B cell (primary cell): ENCODE measurements at regions not wholly inside any gene's neighbourhood (a gene's known extent, or its start where the extent isn't known, plus 50 kb on each side); places are given as distances from the start of the nearest gene placed in this dataset.

Experiments used
- ATAC-seq: fragments of 200-7000 bp; cut with Tn5 transposase; one replicate; pipeline ENCODE4 v1.10.0; 2021; ENCODE audit warnings: low read depth, mild to moderate bottlenecking, moderate number of reproducible peaks, moderate library complexity
- CTCF ChIA-PET: fragments of 350-600 bp; sonication (Branson Sonifier 250); formaldehyde crosslinking; loops from one replicate; lab custom pipeline; 2021; ENCODE audit warnings: antibody characterized with exemption, inconsistent platforms; lab: Charles Lee
- POLR2A ChIA-PET: fragments of 350-600 bp; sonication (Branson Sonifier 250); formaldehyde crosslinking; loops from one replicate; lab custom pipeline; 2021; ENCODE audit warnings: antibody characterized with exemption; lab: Charles Lee
- DNase-seq: peaks from one replicate; pipeline ENCODE4 v3.0.0; 2013
- H2AFZ ChIP-seq: 2 replicates; pipeline ENCODE4 v1.6.1; 2012; ENCODE audit warnings: mild to moderate bottlenecking, low read depth, low read length; ENCODE audit not compliant: insufficient read depth, poor library complexity, severe bottlenecking
- H3K27ac ChIP-seq, 2 donors: 1 replicate in 1 of 2; 2 replicates in 1 of 2; pipeline ENCODE4 v1.5.1; 2012 to 2013; ENCODE audit warnings: low read length in 2 of 2, mild to moderate bottlenecking in 2 of 2, moderate library complexity in 1 of 2
- H3K27me3 ChIP-seq, 4 experiments: fragments of 200-600 bp in 1 of 4; sonication (generic) in 1 of 4; replicated peaks in 1 of 4; 1 replicate in 2 of 4; 2 replicates in 2 of 4; pipeline versions ENCODE4 v1.6.1 to v1.7.0; 2013 to 2016; ENCODE audit warnings: low read length in 3 of 4, mild to moderate bottlenecking in 2 of 4, mixed read lengths in 1 of 4, moderate library complexity in 1 of 4; ENCODE audit not compliant: insufficient read depth in 4 of 4, control insufficient read depth in 3 of 4; ENCODE audit errors: control extremely low read depth in 1 of 4
- H3K36me3 ChIP-seq, 2 experiments: replicated peaks in 1 of 2; 1 replicate in 1 of 2; 2 replicates in 1 of 2; pipeline versions ENCODE4 v1.6.1 to v1.7.1; 2013; ENCODE audit warnings: low read length in 1 of 2; ENCODE audit not compliant: insufficient read depth in 2 of 2, control insufficient read depth in 1 of 2; ENCODE audit errors: control extremely low read depth in 1 of 2, extremely low read depth in 1 of 2
- H3K4me1 ChIP-seq, 2 donors: fragments of 200-600 bp in 1 of 2; sonication (generic) in 1 of 2; 1 replicate in 1 of 2; 2 replicates in 1 of 2; pipeline versions ENCODE4 v1.5.1 to v1.6.1; 2013 to 2017; ENCODE audit warnings: low read length in 2 of 2; ENCODE audit not compliant: control insufficient read depth in 2 of 2, insufficient read depth in 2 of 2
- H3K4me2 ChIP-seq: replicated peaks from 2 replicates; pipeline ENCODE3; 2012; ENCODE audit warnings: mild to moderate bottlenecking, low read depth, low read length; ENCODE audit not compliant: poor library complexity, severe bottlenecking
- H3K4me3 ChIP-seq, 5 experiments: fragments of 200-600 bp in 1 of 5; sonication (generic) in 1 of 5; 1 replicate in 3 of 5; 2 replicates in 2 of 5; pipeline versions ENCODE4 v1.5.1 to v1.7.0; 2011 to 2016; ENCODE audit warnings: low read length in 4 of 5, mild to moderate bottlenecking in 4 of 5, low read depth in 2 of 5, control low read depth in 1 of 5, moderate library complexity in 1 of 5; ENCODE audit not compliant: insufficient read depth in 1 of 5; ENCODE audit errors: control extremely low read depth in 1 of 5, extremely low read depth in 1 of 5
- H3K79me2 ChIP-seq: fragments of 200-600 bp; sonication (generic); one replicate; pipeline ENCODE4 v1.6.0; 2016; ENCODE audit warnings: low read length; ENCODE audit not compliant: control insufficient read depth, insufficient read depth
- H3K9ac ChIP-seq: fragments of 200-600 bp; sonication (generic); 2 replicates; pipeline ENCODE4 v1.6.1; 2017; ENCODE audit warnings: mild to moderate bottlenecking, low read length, moderate library complexity
- H3K9me3 ChIP-seq, 3 donors: one replicate each; pipeline versions ENCODE4 v1.6.1 to v1.7.1; 2013; ENCODE audit warnings: low read length in 2 of 3; ENCODE audit not compliant: control insufficient read depth in 2 of 3, insufficient read depth in 1 of 3; ENCODE audit errors: control extremely low read depth in 1 of 3
- H4K20me1 ChIP-seq: 2 replicates; pipeline ENCODE4 v1.6.0; 2012; ENCODE audit warnings: mild to moderate bottlenecking, low read length; ENCODE audit not compliant: insufficient read depth, control insufficient read depth, poor library complexity, severe bottlenecking
- H3K27ac Mint-ChIP-seq: one replicate; pipeline ENCODE4 v1.8.0; 2021; ENCODE audit warnings: mixed read lengths
- H3K27me3 Mint-ChIP-seq: one replicate; pipeline ENCODE4 v1.8.0; 2021; ENCODE audit warnings: mixed read lengths
- H3K4me1 Mint-ChIP-seq: one replicate; pipeline ENCODE4 v1.8.0; 2021; ENCODE audit warnings: mixed read lengths
- H3K4me3 Mint-ChIP-seq: one replicate; pipeline ENCODE4 v1.8.0; 2021; ENCODE audit warnings: mixed read lengths
- H3K9me3 Mint-ChIP-seq: one replicate; pipeline ENCODE4 v1.8.0; 2022; ENCODE audit warnings: mixed read lengths; ENCODE audit not compliant: insufficient read depth
- CTCF ChIP-seq: fragments of 200-600 bp; IDR thresholded peaks from one replicate; pipeline ENCODE4 v1.8.0; 2022; ENCODE audit warnings: antibody characterized with exemption, mild to moderate bottlenecking
- EZH2 ChIP-seq: IDR thresholded peaks from 2 replicates; pipeline ENCODE4 v1.6.1; 2012; ENCODE audit warnings: borderline replicate concordance, low read depth, mild to moderate bottlenecking, moderate library complexity, low read length; ENCODE audit not compliant: insufficient read depth, poor library complexity, severe bottlenecking
- WGBS: methylation state at CpG from one replicate; pipeline ENCODE4 v1.1.5; 2013; ENCODE audit warnings: missing lambda C conversion rate; ENCODE audit not compliant: insufficient coverage; 5-methylcytosine and 5-hydroxymethylcytosine counted together
- intact Hi-C: fragments of 100-400 bp; cut with micrococcal nuclease; formaldehyde crosslinking; loops from one replicate; pipeline ENCODE4 v1.10.0; 2022

GRCh38 chr10:113426181-113426877 is 126.5 kb upstream of the HABP2 start:
- peaks cover 4% of the 10 kb centered on the region for H3K9me3 Mint-ChIP-seq
- H3K4me1 ChIP-seq: no peaks in the 10 kb centered on the region
- H3K4me3 Mint-ChIP-seq: no peak overlapping the region
- H3K79me2 ChIP-seq: no peaks in the 10 kb centered on the region
- 90% methylated on average over 8 of the region's 8 CpGs for WGBS
- DNase-seq (no peak), ATAC-seq (no peak)
- no peaks in the 10 kb centered on the region for H3K36me3 ChIP-seq
- H3K4me2 ChIP-seq: no peak overlapping the region
- H2AFZ ChIP-seq: no peak overlapping the region
- H3K27me3 ChIP-seq: no peaks in the 10 kb centered on the region
- H4K20me1 ChIP-seq: no peaks in the 10 kb centered on the region
- no peak overlapping the region for H3K27ac ChIP-seq
- H3K4me3 ChIP-seq: no peak overlapping the region
- CTCF ChIA-PET: no interaction called here
- H3K9me3 ChIP-seq: peaks cover 0 to 4% (median 0%) of the 10 kb centered on the region in 3 donors
- H3K27ac Mint-ChIP-seq: no peak overlapping the region
- H3K4me1 Mint-ChIP-seq: no peaks in the 10 kb centered on the region
- intact Hi-C loops: no loop called here
- POLR2A ChIA-PET: no interaction called here
- TF ChIP-seq EZH2: no peak
- TF ChIP-seq CTCF: no peak
- H3K9ac ChIP-seq: no peak overlapping the region
- H3K27me3 Mint-ChIP-seq: peaks cover 9% of the 10 kb centered on the region

GRCh38 chr10:113427236-113427735 is 125.6 kb upstream of the HABP2 start:
- Mint-ChIP-seq H3K27ac (no peak overlapping the region), H3K4me1 (no peaks in the 10 kb centered on the region), H3K9me3 (peaks cover 4% of the 10 kb centered on the region), H3K27me3 (peaks cover 5% of the 10 kb centered on the region), H3K4me3 (no peak overlapping the region)
- H3K27ac ChIP-seq: no peak overlapping the region
- whole genome bisulfite sequencing: no CpG with 5 or more reads among the region's 4 CpGs
- no peak overlapping the region for H2AFZ ChIP-seq
- CTCF ChIA-PET: no interaction called here
- no peaks in the 10 kb centered on the region for H3K27me3 ChIP-seq
- DNase-seq (no peak), ATAC-seq (no peak)
- no peak overlapping the region for H3K9ac ChIP-seq
- POLR2A ChIA-PET: no interaction called here
- H4K20me1 ChIP-seq: no peaks in the 10 kb centered on the region
- intact Hi-C loops: no loop called here
- no peak overlapping the region for H3K4me2 ChIP-seq
- H3K9me3 ChIP-seq: peaks cover 0 to 2% (median 0%) of the 10 kb centered on the region in 3 donors
- no peak for TF ChIP-seq EZH2
- TF ChIP-seq CTCF: no peak
- H3K4me3 ChIP-seq: no peak overlapping the region
- no peaks in the 10 kb centered on the region for H3K36me3 ChIP-seq
- no peaks in the 10 kb centered on the region for H3K4me1 ChIP-seq
- H3K79me2 ChIP-seq: no peaks in the 10 kb centered on the region
